GM12801 (cell line): ENCODE measurements at regions not wholly inside any gene's neighbourhood (a gene's known extent, or its start where the extent isn't known, plus 50 kb on each side); places are given as distances from the start of the nearest gene placed in this dataset.

Source experiments
- TF ChIP-seq, protein P1 (sequence below): IDR thresholded peaks from one replicate; pipeline ENCODE4 v1.5.1; 2011; ENCODE audit warnings: control low read depth; ENCODE audit not compliant: insufficient read length; ENCODE audit errors: extremely low read depth

GRCh38 chr12:89070603-89071002, 281.7 kb downstream of the DUSP6 start:
- TF ChIP-seq, protein P1, sequence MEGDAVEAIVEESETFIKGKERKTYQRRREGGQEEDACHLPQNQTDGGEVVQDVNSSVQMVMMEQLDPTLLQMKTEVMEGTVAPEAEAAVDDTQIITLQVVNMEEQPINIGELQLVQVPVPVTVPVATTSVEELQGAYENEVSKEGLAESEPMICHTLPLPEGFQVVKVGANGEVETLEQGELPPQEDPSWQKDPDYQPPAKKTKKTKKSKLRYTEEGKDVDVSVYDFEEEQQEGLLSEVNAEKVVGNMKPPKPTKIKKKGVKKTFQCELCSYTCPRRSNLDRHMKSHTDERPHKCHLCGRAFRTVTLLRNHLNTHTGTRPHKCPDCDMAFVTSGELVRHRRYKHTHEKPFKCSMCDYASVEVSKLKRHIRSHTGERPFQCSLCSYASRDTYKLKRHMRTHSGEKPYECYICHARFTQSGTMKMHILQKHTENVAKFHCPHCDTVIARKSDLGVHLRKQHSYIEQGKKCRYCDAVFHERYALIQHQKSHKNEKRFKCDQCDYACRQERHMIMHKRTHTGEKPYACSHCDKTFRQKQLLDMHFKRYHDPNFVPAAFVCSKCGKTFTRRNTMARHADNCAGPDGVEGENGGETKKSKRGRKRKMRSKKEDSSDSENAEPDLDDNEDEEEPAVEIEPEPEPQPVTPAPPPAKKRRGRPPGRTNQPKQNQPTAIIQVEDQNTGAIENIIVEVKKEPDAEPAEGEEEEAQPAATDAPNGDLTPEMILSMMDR: no peak

- TF ChIP-seq, protein P1: no peak
Measured at GRCh38 chr12:89069431-89069830, 282.9 kb downstream of the DUSP6 start.

DNA sequence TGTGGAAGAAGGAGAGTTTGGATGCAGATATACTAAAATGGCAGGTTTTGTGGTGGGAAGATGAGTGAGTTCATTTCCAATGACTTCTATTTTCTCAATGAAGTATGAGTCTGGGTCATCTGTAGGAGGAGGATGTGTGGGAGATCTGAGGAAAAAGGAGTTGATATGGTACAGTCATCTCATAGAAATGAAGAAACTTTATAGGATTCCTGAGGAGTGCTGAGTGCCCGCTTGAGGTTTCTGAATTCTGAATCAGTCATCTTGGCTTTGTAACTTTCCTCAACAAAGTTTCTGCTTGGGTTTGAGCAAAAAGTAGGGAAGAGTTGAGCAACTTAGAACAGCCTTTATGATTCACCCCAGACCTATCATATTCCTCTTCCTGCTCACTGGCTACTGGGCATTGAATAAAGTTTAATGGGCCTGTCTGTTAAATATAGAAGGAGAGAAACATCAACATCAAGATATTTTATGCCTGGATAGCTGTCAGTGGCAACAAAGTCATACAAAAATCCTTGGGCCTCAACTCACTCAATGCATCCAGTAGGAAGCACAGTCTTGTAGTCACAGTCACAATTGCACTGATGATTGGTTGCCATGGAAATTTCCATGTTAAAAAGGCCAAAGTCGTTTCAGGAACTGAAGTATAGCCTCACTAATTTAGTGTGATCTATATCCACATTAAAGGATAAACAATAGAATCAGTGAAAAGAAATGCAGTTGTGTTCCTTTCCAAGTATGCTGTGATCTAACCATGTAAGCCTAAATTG, 284.7 kb downstream of the DUSP6 start:
- TF ChIP-seq, protein P1: no peak

- TF ChIP-seq, protein P1: no peak
Measured at GRCh38 chr12:89064780-89065179, 287.5 kb downstream of the DUSP6 start.

DNA sequence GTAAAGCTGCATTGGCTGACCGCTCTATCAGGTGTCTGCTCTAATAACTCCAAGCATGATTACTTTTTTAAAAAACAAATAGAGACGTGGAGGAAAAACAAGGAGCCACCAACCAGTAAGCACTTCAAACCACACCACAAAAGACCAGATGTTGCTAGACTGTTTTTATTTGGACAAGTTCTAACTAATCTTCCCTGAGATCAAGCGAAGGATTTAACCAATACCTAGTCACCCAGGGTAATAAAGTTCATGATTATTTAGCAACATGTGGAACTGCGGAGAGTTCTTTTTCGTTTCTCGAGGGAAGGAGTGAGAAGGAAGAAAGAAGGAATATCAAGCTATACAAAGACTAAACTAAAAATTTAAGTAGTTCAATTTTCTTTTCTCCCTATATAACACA, 288.1 kb downstream of the DUSP6 start:
- TF ChIP-seq, protein P1: no peak

DNA sequence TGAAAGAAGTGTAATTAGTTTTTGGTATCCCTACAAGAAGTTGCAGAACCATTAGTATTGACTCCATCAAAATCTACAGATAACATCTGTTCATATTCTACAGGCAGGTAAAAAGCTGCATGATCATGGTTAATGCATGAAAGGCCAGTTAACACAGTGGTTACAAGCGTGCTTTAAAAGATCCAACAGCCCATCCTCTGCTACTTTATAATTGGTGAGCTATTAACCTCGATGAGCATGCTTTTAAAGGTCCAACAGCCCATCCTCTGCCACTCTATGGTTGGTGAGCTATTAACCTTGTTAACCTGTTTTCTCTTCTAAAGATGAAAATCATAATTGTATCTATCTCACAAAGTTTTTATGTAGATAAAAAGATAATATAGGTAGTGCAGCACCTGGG, 289.3 kb downstream of the DUSP6 start:
- TF ChIP-seq, protein P1: no peak

DNA sequence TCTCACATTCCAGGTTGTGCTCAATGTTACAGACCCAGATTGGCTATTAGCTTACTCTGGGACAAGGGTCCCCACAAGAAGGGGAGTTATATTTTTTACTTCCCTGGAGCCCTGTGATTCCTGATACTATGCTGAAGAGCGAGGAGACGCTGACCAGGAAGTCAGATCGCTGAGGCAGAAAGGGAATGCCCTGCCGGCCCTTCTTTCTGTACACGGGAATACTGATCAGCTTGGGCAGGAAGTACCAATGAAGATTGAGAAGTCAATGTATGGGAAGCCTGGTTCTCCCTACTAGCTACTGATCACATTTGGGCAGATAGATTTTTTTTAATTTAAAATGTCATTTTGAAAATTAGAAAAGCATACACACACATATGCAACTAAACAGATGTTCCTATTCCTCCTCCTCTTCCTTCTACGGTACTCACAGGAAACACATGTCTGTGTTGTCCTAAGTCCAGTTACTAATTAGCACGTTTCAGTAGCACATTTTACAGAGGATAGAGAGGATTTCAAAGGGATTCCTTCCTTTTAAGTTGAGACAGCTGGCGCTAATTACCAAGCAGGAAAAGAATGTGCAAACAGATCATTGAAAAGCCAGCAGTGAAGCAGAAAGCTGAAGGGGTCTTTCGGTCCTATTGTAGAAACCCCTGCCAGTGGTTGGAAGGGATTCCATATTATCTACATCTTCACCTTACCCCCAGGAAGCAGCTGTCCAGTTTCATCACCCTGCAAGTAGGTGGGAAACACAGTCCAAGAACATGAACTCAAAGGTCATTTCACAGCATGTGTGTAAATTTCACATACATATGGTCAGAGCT, 292.4 kb downstream of the DUSP6 start:
- TF ChIP-seq, protein P1: no peak
